SJCRH30 (cell line): ENCODE measurements at regions not wholly inside any gene's neighbourhood (a gene's known extent, or its start where the extent isn't known, plus 50 kb on each side); places are given as distances from the start of the nearest gene placed in this dataset.
A peak's percentile ranks its signal among the peaks of the same experiment; 100 is the strongest.
"Not testable (repeated sequence)": the region's sequence is repeated elsewhere in the genome, so short reads cannot be mapped to it uniquely, and the experiment has no call there.

Experiments
- DNase-seq, 2 experiments: peaks; one replicate each; pipeline ENCODE4 v3.0.0-alpha.2; 2015 to 2020
- H3K27ac ChIP-seq: fragments of 250-450 bp; sonication (Bioruptor Pico); 2 replicates; pipeline ENCODE4 v1.5.1; 2020; ENCODE audit warnings: mild to moderate bottlenecking, moderate library complexity
- H3K27me3 ChIP-seq: fragments of 250-450 bp; sonication (Bioruptor Pico); 2 replicates; pipeline ENCODE4 v1.5.1; 2020; ENCODE audit warnings: mild to moderate bottlenecking, moderate library complexity
- H3K36me3 ChIP-seq: fragments of 250-450 bp; sonication (Bioruptor Pico); 2 replicates; pipeline ENCODE4 v1.5.1; 2020; ENCODE audit warnings: mild to moderate bottlenecking, moderate library complexity
- H3K4me1 ChIP-seq: fragments of 250-450 bp; sonication (Bioruptor Pico); 2 replicates; pipeline ENCODE4 v1.5.1; 2020; ENCODE audit warnings: mild to moderate bottlenecking, moderate library complexity
- H3K4me3 ChIP-seq: fragments of 250-450 bp; sonication (Bioruptor Pico); 2 replicates; pipeline ENCODE4 v1.5.1; 2020; ENCODE audit warnings: mild to moderate bottlenecking, moderate library complexity
- H3K9me3 ChIP-seq: fragments of 250-450 bp; sonication (Bioruptor Pico); replicated peaks from 2 replicates; pipeline ENCODE4 v1.5.1; 2020; ENCODE audit warnings: mild to moderate bottlenecking, moderate library complexity

DNA sequence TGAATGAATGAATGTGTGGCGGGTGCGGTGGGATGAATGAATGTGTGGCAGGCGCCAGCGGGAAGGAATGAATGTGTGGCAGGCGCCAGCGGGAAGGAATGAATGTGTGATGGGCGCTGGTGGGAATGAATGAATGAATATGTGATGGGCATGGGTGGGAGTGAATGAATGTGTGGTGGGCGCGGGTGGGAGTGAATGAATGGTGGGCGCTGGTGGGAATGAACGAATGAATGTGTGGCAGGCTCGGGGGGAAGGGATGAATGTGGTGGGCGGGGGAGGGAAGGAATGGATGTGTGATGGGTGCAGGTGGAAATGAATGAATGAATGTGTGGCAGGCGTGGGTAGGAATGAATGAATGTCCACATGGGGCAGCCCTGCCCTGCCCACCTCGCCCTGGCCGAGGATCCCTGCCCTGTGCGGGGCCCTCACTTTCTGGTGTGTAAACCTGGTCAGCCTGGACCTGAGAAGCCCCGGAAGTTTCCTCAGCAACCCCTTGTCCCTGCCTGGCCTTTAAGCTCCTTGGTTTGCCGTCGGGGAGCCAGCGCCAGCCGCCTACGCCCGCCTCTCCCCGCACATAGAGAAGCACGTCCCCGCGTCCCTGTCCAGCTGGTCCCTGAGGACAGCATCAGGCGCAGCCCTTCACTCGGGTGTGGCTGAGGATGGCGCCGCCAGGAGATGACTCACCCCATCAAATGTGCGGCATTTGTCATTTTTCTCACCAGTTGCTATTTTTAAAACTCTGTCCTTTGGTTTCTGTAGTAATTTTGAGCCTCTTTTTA lies 112.8 kb upstream of the LRPAP1 start:
- no peak overlapping the region for H3K4me3 ChIP-seq
- peak; percentile 56 to 63 for DNase-seq
- peak overlapping the region; percentile 29 for H3K27ac ChIP-seq
- no peaks in the 10 kb centered on the region for H3K9me3 ChIP-seq
- 0 out of 2 replicates have a peak, but pooled peaks cover 3% of the 10 kb centered on the region for H3K27me3 ChIP-seq
- peaks cover 17% of the 10 kb centered on the region for H3K4me1 ChIP-seq
- H3K36me3 ChIP-seq, result no peaks in the 10 kb centered on the region

DNA sequence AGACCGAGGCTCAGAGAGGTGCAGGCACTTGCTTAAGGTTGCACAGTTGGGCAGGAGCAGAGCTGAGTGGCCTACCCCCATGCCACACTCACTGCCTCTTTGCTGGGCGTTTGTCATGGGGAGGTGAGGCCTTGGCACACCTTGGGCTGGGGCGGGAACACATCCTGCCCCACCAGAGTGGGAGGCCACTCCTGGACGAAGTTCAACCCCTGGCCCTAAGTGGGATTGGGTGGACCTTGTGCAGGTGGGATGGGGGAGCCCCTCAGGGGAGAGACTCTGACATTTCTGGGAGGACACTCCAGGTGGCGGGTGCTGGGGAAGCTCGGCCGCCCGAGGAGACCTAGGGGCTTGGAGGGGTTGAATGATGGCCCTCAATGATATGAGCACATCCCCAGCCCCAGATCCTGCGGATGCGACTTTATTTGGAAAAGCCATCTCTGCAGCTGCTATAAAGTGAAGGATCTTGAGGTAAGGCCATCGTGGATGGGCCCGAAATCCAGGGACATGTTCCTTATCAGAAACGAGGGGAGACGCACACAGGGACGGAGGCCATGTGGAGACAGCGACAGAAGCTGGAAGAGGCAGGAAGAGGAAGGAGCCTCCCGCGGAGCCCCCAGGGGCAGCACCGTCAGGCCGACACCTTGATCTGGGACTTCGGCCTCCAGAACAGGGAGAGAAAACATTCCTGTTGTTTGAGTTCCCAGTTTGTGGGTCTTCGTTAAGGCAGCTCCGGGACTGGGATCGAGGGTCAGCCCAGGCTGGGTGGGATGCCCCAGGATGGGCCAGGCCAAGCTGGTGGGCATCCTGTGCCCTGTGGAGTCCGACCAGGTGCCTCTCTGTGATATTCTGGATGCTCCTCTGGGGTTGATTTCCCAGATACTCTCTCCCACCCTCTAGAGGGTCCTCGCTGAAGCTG lies 111.6 kb upstream of the LRPAP1 start:
- H3K36me3 ChIP-seq, result no peaks in the 10 kb centered on the region
- H3K9me3 ChIP-seq, result peaks cover 4% of the 10 kb centered on the region; the same call in 1 of the 2 replicates
- peaks cover 7% of the 10 kb centered on the region; the same call in 1 of the 2 replicates for H3K27me3 ChIP-seq
- DNase-seq, result no peak
- no peak overlapping the region for H3K27ac ChIP-seq
- H3K4me1 ChIP-seq, result peaks cover 17% of the 10 kb centered on the region
- H3K4me3 ChIP-seq, result no peak overlapping the region

DNA sequence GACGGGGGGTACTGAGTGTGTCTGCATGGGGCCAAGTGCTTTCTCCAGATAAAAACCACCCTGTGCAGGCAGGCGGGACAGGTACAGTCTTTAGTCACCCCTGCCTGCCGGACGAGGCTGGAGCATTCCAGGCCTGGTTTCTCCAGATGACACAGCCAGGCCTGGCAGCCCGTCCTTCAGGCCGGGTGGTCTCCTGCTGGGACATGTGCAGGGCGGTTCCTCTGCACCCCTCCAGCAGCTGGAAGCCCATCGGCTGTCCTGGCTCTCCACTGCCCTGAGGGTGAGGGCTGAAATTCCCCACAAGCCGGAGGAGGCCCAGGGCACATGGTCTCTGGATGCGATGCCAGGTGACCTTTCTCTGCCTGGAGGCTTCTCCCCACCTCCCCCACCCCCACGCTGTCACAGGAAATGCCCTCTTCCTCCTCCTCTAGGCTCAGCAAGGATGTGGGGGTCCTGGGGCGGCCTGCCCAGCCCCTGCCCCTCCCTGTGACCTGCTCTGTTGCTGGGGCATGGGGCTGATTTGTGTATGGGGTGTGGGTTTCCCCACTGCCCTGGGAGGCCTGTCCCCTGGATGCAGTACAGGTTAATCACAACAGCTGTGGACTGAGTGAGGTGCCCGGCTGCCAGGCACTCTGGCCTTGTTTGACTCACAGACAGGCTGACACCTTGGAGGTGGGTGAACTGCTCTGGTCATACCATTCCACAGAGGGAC lies 110.7 kb upstream of the LRPAP1 start:
- Histone ChIP-seq H3K4me1 (peaks cover 17% of the 10 kb centered on the region), H3K9me3 (peaks cover 7% of the 10 kb centered on the region; the same call in 1 of the 2 replicates), H3K36me3 (no peaks in the 10 kb centered on the region), H3K27ac (no peak overlapping the region), H3K27me3 (peaks cover 10% of the 10 kb centered on the region; the same call in 1 of the 2 replicates), H3K4me3 (no peak overlapping the region)
- no peak for DNase-seq

DNA sequence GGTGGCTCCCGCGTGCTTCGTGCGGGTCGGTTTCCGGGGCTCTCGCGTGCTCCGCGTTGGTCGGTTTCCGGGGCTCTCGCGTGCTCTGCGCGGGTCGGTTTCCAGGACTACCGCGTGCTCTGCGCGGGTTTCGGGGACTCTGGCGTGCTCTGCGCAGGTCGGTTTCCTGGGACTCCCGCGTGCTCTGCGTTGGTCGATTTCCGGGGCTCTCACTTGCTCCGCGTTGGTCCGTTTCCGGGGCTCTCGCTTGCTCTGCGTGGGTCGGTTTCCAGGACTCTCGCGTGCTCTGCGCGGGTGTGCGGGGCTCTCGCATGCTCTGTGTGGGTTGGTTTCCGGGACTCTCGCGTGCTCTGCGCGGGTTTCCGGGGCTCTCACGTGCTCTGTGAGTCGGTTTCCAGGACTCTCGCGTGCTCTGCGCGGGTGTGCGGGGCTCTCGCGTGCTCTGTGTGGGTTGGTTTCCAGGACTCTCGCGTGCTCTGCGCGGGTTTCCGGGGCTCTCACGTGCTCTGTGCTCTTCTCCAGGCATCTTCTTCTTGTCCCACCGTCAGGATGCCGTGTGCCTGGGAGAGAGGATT lies 109.9 kb upstream of the LRPAP1 start:
- Histone ChIP-seq H3K4me1 (peaks cover 17% of the 10 kb centered on the region), H3K27me3 (peaks cover 7% of the 10 kb centered on the region; the same call in 1 of the 2 replicates), H3K9me3 (peaks cover 7% of the 10 kb centered on the region; the same call in 1 of the 2 replicates), H3K4me3 (no peak overlapping the region), H3K27ac (no peak overlapping the region), H3K36me3 (no peaks in the 10 kb centered on the region)
- no peak for DNase-seq

DNA sequence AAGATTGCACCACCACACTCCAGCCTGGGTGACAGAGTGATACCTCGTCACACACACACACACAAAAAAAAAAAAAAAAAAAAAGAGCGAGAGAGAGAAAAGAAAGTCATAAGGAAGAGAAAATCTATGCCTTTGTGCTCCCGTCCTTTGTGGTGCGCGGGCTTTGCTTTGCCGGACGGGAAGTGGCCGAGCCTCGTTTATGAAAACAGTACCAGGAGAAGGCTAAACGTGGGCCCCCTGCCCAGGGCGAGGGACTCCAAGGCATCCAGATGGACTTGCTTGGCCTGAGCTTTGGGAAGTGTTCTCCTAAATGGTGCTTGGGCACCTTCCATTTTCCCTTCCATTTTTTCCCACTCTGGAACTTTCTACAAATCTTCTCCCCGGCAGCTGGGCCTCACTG lies 109.3 kb upstream of the LRPAP1 start:
- H3K27ac ChIP-seq, result no peak overlapping the region
- H3K9me3 ChIP-seq, result peaks cover 7% of the 10 kb centered on the region; the same call in 1 of the 2 replicates
- peaks cover 7% of the 10 kb centered on the region; the same call in 1 of the 2 replicates for H3K27me3 ChIP-seq
- H3K36me3 ChIP-seq, result no peaks in the 10 kb centered on the region
- no peak overlapping the region for H3K4me3 ChIP-seq
- peaks cover 17% of the 10 kb centered on the region for H3K4me1 ChIP-seq
- DNase-seq, result no peak

DNA sequence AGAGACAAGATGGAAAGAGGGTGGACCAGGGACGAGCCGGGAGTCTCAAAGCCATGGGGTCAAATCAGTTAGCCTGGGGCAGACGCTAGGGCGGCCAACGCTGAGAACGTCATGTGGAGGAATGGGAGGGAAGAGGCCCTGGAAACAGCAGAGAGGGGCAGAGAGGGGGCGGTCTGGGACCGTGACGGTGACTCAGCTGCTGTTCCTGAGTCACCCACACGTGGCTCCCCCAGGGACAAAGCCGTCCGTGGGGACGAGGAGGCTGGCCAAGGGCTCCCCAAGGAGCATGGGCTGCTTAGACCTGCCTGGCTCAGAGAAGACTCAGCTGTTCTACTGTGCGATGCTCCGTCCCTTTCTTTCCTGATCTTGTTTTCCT lies 108.4 kb upstream of the LRPAP1 start:
- no peak overlapping the region for H3K27ac ChIP-seq
- H3K9me3 ChIP-seq, result peaks cover 7% of the 10 kb centered on the region; the same call in 1 of the 2 replicates
- H3K4me1 ChIP-seq, result peaks cover 8% of the 10 kb centered on the region
- H3K4me3 ChIP-seq, result no peak overlapping the region
- DNase-seq, result peak in 1 of 2 experiments; percentile 29
- no peaks in the 10 kb centered on the region for H3K36me3 ChIP-seq
- H3K27me3 ChIP-seq, result peaks cover 7% of the 10 kb centered on the region; the same call in 1 of the 2 replicates

DNA sequence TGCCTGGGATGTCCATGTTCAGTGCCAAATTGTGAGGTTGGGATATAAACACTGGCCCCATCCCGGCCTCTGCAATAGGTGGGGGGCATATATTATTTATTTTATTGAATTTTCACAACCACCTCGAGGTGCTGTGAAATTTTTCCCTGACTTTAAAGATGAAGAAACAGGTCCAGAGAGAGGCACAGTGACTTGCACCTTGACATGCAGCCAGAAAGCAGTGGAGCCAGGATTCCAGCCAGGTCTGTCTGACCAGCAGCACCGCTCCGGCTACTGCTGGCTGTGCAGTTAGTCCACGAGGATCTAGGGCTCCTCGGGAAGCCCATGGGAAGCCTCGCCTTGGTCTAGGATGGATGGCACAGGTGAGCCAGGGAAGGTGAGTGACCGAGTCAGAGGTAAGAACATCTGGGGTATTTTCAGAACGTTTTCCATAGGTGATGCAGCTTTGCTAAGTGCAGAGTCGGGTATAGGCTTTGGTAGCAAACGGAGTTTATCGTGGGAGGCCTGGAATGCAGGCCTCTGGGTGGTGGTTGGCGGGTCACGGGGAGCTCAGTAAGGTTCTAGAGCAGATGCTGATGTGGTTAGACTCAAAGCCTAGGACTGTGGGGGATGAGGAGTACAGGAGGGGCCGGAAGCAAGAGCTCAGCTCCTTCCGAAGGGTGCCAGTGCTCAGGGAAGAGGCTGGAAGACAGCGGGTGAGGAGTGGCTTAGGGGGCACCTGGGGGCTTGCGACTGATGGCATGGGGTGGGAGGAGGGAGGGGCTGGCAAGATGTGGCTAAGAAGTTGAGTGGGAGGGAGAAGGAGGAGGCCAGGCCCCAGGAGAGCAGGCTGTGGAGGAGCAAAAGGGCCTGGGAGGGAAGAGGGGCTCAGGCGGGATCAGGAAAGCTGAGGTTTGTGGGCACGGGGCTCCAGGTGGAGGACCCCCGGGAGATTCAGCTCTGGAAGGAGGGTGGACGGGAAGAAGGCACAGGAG lies 107.7 kb upstream of the LRPAP1 start:
- Histone ChIP-seq H3K4me1 (peaks cover 2% of the 10 kb centered on the region; the same call in 1 of the 2 replicates), H3K36me3 (no peaks in the 10 kb centered on the region), H3K9me3 (peaks cover 7% of the 10 kb centered on the region; the same call in 1 of the 2 replicates), H3K4me3 (no peak overlapping the region), H3K27me3 (peaks cover 7% of the 10 kb centered on the region; the same call in 1 of the 2 replicates), H3K27ac (no peak overlapping the region)
- no peak for DNase-seq

DNA sequence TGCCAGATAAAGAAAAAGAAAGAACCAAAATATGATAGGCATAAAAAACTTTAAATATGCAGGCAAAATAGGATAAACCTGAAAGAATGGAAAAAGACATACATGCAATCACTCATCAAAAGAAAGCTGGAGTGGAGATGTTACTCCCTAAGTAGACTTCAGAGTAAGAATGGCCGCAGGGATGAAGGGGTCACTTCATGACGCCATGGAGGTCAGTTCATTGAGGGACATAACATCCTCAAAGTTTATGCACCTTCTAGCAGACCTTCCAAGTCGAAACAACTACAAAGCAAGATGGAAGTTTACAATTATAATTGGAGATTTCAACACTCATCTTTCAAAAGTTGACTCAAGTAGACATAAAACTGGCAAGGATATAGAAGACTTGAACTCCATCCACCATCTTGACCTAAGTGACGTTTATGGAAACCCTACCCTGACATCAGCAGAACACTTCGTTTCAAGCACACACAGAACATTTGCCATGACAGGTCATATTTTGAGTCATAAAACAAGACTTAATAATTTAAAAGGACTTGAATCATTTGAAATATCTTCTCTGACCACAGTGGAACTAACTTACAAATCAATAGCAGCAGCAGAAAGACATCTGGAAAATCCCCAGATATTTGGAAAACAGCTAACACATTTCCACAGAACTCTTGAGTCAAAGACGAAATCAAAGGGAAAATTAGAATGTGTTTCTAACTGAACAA lies 106.0 kb upstream of the LRPAP1 start:
- 0 out of 2 replicates have a peak, but pooled peaks cover 2% of the 10 kb centered on the region for H3K4me1 ChIP-seq
- H3K27ac ChIP-seq, result no peak overlapping the region

DNA sequence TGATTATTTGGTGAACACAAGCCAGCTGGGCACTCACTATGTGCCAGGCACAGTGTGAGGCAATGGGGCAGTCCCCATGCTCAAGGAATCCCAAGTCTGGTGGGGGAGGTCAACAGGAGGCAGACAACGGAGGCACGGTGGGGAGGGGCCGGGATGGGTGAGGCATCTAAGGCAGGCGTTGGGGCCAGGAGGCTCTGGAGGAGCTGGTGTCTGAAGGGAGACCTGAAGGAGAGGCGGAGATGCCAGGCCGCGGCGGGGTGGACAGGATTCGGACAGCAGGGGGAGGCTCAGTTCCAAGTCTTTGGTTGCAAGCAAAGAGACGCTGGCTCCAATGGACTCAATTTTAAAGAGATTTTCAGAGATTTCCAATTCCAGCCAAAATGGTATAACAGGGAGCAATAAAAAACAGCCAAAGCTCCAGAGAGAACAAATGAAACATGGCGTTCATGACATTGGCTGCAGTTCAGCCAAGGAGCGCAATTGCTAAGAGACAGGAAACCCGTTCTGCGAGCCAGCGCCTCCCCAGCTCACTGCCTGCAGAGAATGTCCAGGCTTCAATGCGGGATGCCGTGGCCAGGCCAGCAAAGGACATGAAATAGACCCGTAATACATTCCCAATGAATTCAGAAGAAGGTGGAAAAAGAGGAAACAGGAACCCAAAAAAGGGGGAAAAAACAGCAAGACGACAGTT lies 105.2 kb upstream of the LRPAP1 start:
- H3K9me3 ChIP-seq, result peaks cover 7% of the 10 kb centered on the region; the same call in 1 of the 2 replicates
- H3K36me3 ChIP-seq, result no peaks in the 10 kb centered on the region
- H3K27ac ChIP-seq, result no peak overlapping the region
- H3K27me3 ChIP-seq, result peaks cover 7% of the 10 kb centered on the region; the same call in 1 of the 2 replicates
- H3K4me3 ChIP-seq, result no peak overlapping the region
- DNase-seq, result no peak
- H3K4me1 ChIP-seq, result no peaks in the 10 kb centered on the region

More for the DNA sequence above, 106.0 kb upstream of the LRPAP1 start:
- H3K27me3 ChIP-seq, result peaks cover 7% of the 10 kb centered on the region; the same call in 1 of the 2 replicates
- H3K4me3 ChIP-seq, result no peak overlapping the region
- no peak for DNase-seq
- no peaks in the 10 kb centered on the region for H3K36me3 ChIP-seq
- H3K9me3 ChIP-seq, result peaks cover 7% of the 10 kb centered on the region; the same call in 1 of the 2 replicates

DNA sequence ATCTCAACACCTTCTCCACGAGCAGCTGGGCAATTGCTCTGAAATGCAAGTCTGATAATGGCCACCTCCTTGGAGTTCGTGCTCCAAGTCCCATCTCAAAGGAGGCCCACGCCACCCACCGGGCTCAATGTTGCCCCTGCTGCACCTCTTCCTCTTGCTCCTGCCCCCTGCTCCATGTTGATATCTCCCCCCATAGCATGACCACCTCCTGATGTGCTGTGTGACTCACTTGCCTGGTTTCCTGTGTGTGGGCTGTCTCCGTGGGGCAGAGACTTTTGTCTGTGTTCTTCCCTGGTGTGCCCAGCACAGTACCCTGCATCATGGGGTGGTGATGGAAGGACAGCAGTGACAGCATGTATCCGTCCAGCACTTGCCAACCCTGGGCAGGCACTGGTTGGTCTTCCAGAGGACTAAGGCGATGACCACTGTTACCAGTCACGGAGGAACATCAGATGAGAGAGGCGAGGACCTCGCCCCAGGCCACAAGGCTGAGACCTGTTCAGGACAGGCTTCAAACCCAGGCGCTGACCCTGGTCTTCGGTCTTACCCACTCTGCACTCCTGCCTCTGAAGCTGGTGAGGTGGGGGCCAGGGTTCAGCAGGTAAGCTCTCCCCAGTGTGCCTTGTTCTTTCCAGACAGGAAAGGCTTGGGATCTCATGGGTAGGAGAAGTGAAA lies 104.6 kb upstream of the LRPAP1 start:
- H3K36me3 ChIP-seq, result no peaks in the 10 kb centered on the region
- H3K4me1 ChIP-seq, result no peaks in the 10 kb centered on the region
- DNase-seq, result no peak
- peaks cover 7% of the 10 kb centered on the region; the same call in 1 of the 2 replicates for H3K27me3 ChIP-seq
- H3K9me3 ChIP-seq, result peaks cover 7% of the 10 kb centered on the region; the same call in 1 of the 2 replicates
- no peak overlapping the region for H3K27ac ChIP-seq
- H3K4me3 ChIP-seq, result no peak overlapping the region

DNA sequence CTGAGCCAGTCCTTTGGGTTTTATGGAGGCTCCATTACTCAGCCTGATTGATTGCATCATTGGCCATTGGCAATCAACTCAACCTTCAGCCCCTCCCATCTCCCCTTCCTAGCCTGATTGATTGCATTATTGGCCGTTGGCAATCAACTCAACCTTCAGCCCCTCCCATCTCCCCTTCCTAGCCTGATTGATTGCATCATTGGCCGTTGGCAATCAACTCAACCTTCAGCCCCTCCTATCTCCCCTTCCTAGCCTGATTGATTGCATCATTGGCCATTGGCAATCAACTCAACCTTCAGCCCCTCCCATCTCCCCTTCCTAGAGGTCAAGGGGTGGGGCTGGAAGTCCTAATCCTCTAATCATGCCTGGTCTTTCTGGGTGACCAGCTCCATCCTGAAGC lies 103.8 kb upstream of the LRPAP1 start:
- DNase-seq, H3K4me1 ChIP-seq, H3K27ac ChIP-seq, H3K9me3 ChIP-seq, H3K36me3 ChIP-seq, H3K4me3 ChIP-seq, H3K27me3 ChIP-seq: not testable (repeated sequence)
